Mesodermal cell (in vitro differentiated cells): ENCODE measurements at regions not wholly inside any gene's neighbourhood (a gene's known extent, or its start where the extent isn't known, plus 50 kb on each side); places are given as distances from the start of the nearest gene placed in this dataset.
"Not testable (repeated sequence)": the region's sequence is repeated elsewhere in the genome, so short reads cannot be mapped to it uniquely, and the experiment has no call there.

Source experiments
- H3K27ac ChIP-seq: 2 replicates; pipeline ENCODE4 v1.7.0; 2013; ENCODE audit warnings: mild to moderate bottlenecking, low read depth, low read length, moderate library complexity; ENCODE audit not compliant: severe bottlenecking
- H3K36me3 ChIP-seq: 2 replicates; pipeline ENCODE4 v1.7.1; 2013; ENCODE audit warnings: mild to moderate bottlenecking, low read length, moderate library complexity; ENCODE audit not compliant: control insufficient read depth, insufficient read depth
- H3K4me1 ChIP-seq: one replicate; pipeline ENCODE4 v1.7.1; 2013; ENCODE audit warnings: mild to moderate bottlenecking, low read length; ENCODE audit not compliant: insufficient read depth, control insufficient read depth, poor library complexity, severe bottlenecking
- H3K4me3 ChIP-seq: 2 replicates; pipeline ENCODE4 v1.7.0; 2013; ENCODE audit warnings: low read length, control low read depth, mild to moderate bottlenecking; ENCODE audit not compliant: insufficient read depth, poor library complexity, severe bottlenecking; ENCODE audit errors: extremely low read depth
- H3K9me3 ChIP-seq: 2 replicates; pipeline ENCODE4 v1.7.1; 2013; ENCODE audit warnings: mild to moderate bottlenecking, low read length, moderate library complexity; ENCODE audit not compliant: control insufficient read depth
- WGBS, 2 experiments: methylation state at CpG; one replicate each; pipeline ENCODE4 v1.1.5; 2013; ENCODE audit warnings: missing lambda C conversion rate in 2 of 2; ENCODE audit not compliant: insufficient coverage in 2 of 2; 5-methylcytosine and 5-hydroxymethylcytosine counted together

- no peaks in the 10 kb centered on the region for H3K36me3 ChIP-seq
- WGBS, 2 experiments: no CpG with 5 or more reads among the region's 5 CpGs
- no peak overlapping the region for H3K27ac ChIP-seq
- H3K4me3 ChIP-seq: no peak overlapping the region
- H3K4me1 ChIP-seq: no peaks in the 10 kb centered on the region
- H3K9me3 ChIP-seq: no peaks in the 10 kb centered on the region
Observed at GRCh38 chr9:12329623-12329985, 363.6 kb upstream of the TYRP1 start.

GRCh38 chr9:12333966-12334365 is 359.2 kb upstream of the TYRP1 start:
- H3K36me3 ChIP-seq, H3K4me3 ChIP-seq, H3K4me1 ChIP-seq, H3K9me3 ChIP-seq, H3K27ac ChIP-seq: not testable (repeated sequence)
- 93 to 97% methylated on average over 17 to 18 of the region's 26 CpGs for WGBS, 2 experiments

- WGBS, 2 experiments: no CpG with 5 or more reads among the region's 1 CpG
- Histone ChIP-seq H3K36me3 (no peaks in the 10 kb centered on the region), H3K4me1 (no peaks in the 10 kb centered on the region), H3K27ac (no peak overlapping the region), H3K4me3 (no peak overlapping the region), H3K9me3 (no peaks in the 10 kb centered on the region)
Observed at GRCh38 chr9:12350775-12351174, 342.4 kb upstream of the TYRP1 start.

GRCh38 chr9:12351293-12352044 is 341.7 kb upstream of the TYRP1 start:
- no peak overlapping the region for H3K4me3 ChIP-seq
- no peak overlapping the region for H3K27ac ChIP-seq
- no peaks in the 10 kb centered on the region for H3K4me1 ChIP-seq
- no peaks in the 10 kb centered on the region for H3K9me3 ChIP-seq
- WGBS, 2 experiments: 63 to 100% methylated on average over 1 of the region's 3 CpGs
- no peaks in the 10 kb centered on the region for H3K36me3 ChIP-seq

- Histone ChIP-seq H3K36me3 (no peaks in the 10 kb centered on the region), H3K4me3 (no peak overlapping the region), H3K9me3 (no peaks in the 10 kb centered on the region), H3K4me1 (no peaks in the 10 kb centered on the region), H3K27ac (no peak overlapping the region)
Observed at GRCh38 chr9:12352045-12352315, 341.2 kb upstream of the TYRP1 start.

- WGBS, 2 experiments: no CpG with 5 or more reads among the region's 2 CpGs
- H3K9me3 ChIP-seq: no peaks in the 10 kb centered on the region
- no peak overlapping the region for H3K27ac ChIP-seq
- H3K36me3 ChIP-seq: no peaks in the 10 kb centered on the region
- no peak overlapping the region for H3K4me3 ChIP-seq
- H3K4me1 ChIP-seq: no peaks in the 10 kb centered on the region
Observed at GRCh38 chr9:12363439-12363838, 329.7 kb upstream of the TYRP1 start.

GRCh38 chr9:12368569-12368968 is 324.6 kb upstream of the TYRP1 start:
- WGBS, 2 experiments: 40% methylated on average over 1 of the region's 2 CpGs; no CpG with 5 or more reads in 1 of the 2 experiments
- H3K36me3 ChIP-seq: no peaks in the 10 kb centered on the region
- no peaks in the 10 kb centered on the region for H3K4me1 ChIP-seq
- no peak overlapping the region for H3K4me3 ChIP-seq
- H3K9me3 ChIP-seq: no peaks in the 10 kb centered on the region
- H3K27ac ChIP-seq: no peak overlapping the region

- Histone ChIP-seq H3K9me3 (no peaks in the 10 kb centered on the region), H3K36me3 (no peaks in the 10 kb centered on the region), H3K4me1 (no peaks in the 10 kb centered on the region), H3K27ac (no peak overlapping the region), H3K4me3 (no peak overlapping the region)
- no CpG with 5 or more reads among the region's 2 CpGs for WGBS, 2 experiments
Observed at GRCh38 chr9:12391839-12392509, 301.2 kb upstream of the TYRP1 start.

GRCh38 chr9:12394105-12394504 is 299.1 kb upstream of the TYRP1 start:
- 100% methylated on average over 1 of the region's 1 CpG; no CpG with 5 or more reads in 1 of the 2 experiments for WGBS, 2 experiments
- no peaks in the 10 kb centered on the region for H3K36me3 ChIP-seq
- H3K4me3 ChIP-seq: no peak overlapping the region
- no peak overlapping the region for H3K27ac ChIP-seq
- no peaks in the 10 kb centered on the region for H3K9me3 ChIP-seq
- no peaks in the 10 kb centered on the region for H3K4me1 ChIP-seq

GRCh38 chr9:12403721-12404120 is 289.5 kb upstream of the TYRP1 start:
- H3K4me1 ChIP-seq: no peaks in the 10 kb centered on the region

GRCh38 chr9:12413986-12414385 is 279.2 kb upstream of the TYRP1 start:
- no CpG with 5 or more reads among the region's 2 CpGs for WGBS, 2 experiments
- Histone ChIP-seq H3K36me3 (no peaks in the 10 kb centered on the region), H3K9me3 (no peaks in the 10 kb centered on the region), H3K27ac (no peak overlapping the region), H3K4me1 (no peaks in the 10 kb centered on the region), H3K4me3 (no peak overlapping the region)

More at GRCh38 chr9:12403721-12404120, 289.5 kb upstream of the TYRP1 start:
- no peaks in the 10 kb centered on the region for H3K36me3 ChIP-seq
- H3K27ac ChIP-seq: no peak overlapping the region
- 93 to 100% methylated on average over 2 of the region's 2 CpGs for WGBS, 2 experiments
- no peaks in the 10 kb centered on the region for H3K9me3 ChIP-seq
- no peak overlapping the region for H3K4me3 ChIP-seq
